LNCAP (cell line): ENCODE measurements at regions not wholly inside any gene's neighbourhood (a gene's known extent, or its start where the extent isn't known, plus 50 kb on each side); places are given as distances from the start of the nearest gene placed in this dataset.

Experiments
- TF ChIP-seq, protein P1 (sequence below): fragments of 450-650 bp; IDR thresholded peaks from 2 replicates; pipeline ENCODE4 v1.5.1; 2017; ENCODE audit warnings: mild to moderate bottlenecking

GRCh38 chr6:141199074-141199473 is 933.7 kb upstream of the GJE1 start:
- TF ChIP-seq, protein P1, sequence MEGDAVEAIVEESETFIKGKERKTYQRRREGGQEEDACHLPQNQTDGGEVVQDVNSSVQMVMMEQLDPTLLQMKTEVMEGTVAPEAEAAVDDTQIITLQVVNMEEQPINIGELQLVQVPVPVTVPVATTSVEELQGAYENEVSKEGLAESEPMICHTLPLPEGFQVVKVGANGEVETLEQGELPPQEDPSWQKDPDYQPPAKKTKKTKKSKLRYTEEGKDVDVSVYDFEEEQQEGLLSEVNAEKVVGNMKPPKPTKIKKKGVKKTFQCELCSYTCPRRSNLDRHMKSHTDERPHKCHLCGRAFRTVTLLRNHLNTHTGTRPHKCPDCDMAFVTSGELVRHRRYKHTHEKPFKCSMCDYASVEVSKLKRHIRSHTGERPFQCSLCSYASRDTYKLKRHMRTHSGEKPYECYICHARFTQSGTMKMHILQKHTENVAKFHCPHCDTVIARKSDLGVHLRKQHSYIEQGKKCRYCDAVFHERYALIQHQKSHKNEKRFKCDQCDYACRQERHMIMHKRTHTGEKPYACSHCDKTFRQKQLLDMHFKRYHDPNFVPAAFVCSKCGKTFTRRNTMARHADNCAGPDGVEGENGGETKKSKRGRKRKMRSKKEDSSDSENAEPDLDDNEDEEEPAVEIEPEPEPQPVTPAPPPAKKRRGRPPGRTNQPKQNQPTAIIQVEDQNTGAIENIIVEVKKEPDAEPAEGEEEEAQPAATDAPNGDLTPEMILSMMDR: no peak

DNA sequence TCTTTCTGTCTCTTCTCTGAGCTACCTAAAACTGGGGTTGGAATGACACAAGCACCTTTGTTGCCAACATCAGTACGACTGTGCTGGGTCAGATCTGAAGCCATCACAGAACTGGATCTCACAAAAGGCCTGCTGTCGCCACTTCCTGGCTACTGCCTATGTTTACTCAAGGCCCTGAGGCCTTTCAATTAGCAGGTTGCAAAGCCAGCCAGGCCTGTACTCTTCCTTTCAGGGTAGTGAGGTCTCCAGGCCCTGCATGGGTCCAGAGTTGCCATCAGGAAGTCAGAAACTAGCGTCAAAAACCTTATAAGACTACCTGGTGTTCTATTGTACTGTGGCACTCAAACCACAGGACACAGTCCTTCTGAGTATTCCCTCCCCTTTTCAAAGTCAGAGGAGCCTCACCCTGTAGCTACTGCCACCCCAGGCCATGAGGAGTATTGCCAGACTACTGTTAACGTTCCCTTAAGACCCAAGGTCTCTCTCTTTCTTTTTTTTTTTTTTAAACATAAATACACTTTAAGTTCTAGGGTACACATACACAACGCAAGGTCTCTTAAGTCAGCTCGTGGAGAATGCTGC is 937.4 kb upstream of the GJE1 start:
- TF ChIP-seq, protein P1: no peak

GRCh38 chr6:141183368-141183767 is 949.4 kb upstream of the GJE1 start:
- TF ChIP-seq, protein P1: no peak

- TF ChIP-seq, protein P1: no peak
Observed at GRCh38 chr6:141174932-141175331, 957.8 kb upstream of the GJE1 start.

- TF ChIP-seq, protein P1: no peak
Observed at GRCh38 chr6:141173529-141173928, 959.2 kb upstream of the GJE1 start.

- TF ChIP-seq, protein P1: no peak
Observed at GRCh38 chr6:141169419-141169818, 963.3 kb upstream of the GJE1 start.

- TF ChIP-seq, protein P1: no peak
Observed at GRCh38 chr6:141167945-141168344, 964.8 kb upstream of the GJE1 start.

- TF ChIP-seq, protein P1: no peak
Observed at GRCh38 chr6:141165002-141165665, 967.6 kb upstream of the GJE1 start.
